Astrocyte (in vitro differentiated cells and primary cell): ENCODE measurements at regions not wholly inside any gene's neighbourhood (a gene's known extent, or its start where the extent isn't known, plus 50 kb on each side); places are given as distances from the start of the nearest gene placed in this dataset.

Experiments used
- DNase-seq: peaks from one replicate; pipeline ENCODE4 v3.0.0-alpha.2; 2010; ENCODE audit warnings: low read depth
- FAIRE-seq: peaks from 2 replicates; lab custom pipeline; 2011; peaks lifted over from hg19 to GRCh38; lab: Jason Lieb, UNC
- H2AFZ ChIP-seq: 2 replicates; pipeline ENCODE4 v1.6.0; 2012; ENCODE audit warnings: low read depth, low read length, inconsistent platforms
- H3K27ac ChIP-seq: 2 replicates; pipeline ENCODE4 v1.5.1; 2011; ENCODE audit warnings: low read depth, low read length, inconsistent platforms
- H3K27me3 ChIP-seq: 2 replicates; pipeline ENCODE4 v1.6.0; 2011; ENCODE audit warnings: low read length, inconsistent platforms; ENCODE audit not compliant: insufficient read depth
- H3K36me3 ChIP-seq: 2 replicates; pipeline ENCODE4 v1.5.1; 2011; ENCODE audit warnings: low read length, inconsistent platforms; ENCODE audit not compliant: insufficient read depth
- H3K4me1 ChIP-seq: 2 replicates; pipeline ENCODE4 v1.5.1; 2011; ENCODE audit warnings: low read length, inconsistent platforms; ENCODE audit not compliant: insufficient read depth
- H3K4me2 ChIP-seq: 2 replicates; pipeline ENCODE4 v1.6.0; 2012; ENCODE audit warnings: low read length, inconsistent platforms
- H3K4me3 ChIP-seq: 2 replicates; pipeline ENCODE4 v1.5.1; 2011; ENCODE audit warnings: low read depth, mild to moderate bottlenecking, low read length, inconsistent platforms; ENCODE audit not compliant: insufficient read depth
- H3K79me2 ChIP-seq: 2 replicates; pipeline ENCODE4 v1.6.0; 2012; ENCODE audit warnings: mild to moderate bottlenecking, low read length, inconsistent platforms; ENCODE audit not compliant: insufficient read depth
- H3K9ac ChIP-seq: 2 replicates; pipeline ENCODE4 v1.6.0; 2012; ENCODE audit warnings: mild to moderate bottlenecking, low read length, inconsistent platforms
- H3K9me3 ChIP-seq: 2 replicates; pipeline ENCODE4 v1.5.1; 2012; ENCODE audit warnings: low read depth, mild to moderate bottlenecking, low read length, inconsistent platforms; ENCODE audit not compliant: insufficient read depth
- H4K20me1 ChIP-seq: 2 replicates; pipeline ENCODE4 v1.6.0; 2012; ENCODE audit warnings: low read length, inconsistent platforms; ENCODE audit not compliant: insufficient read depth
- H3K27ac Mint-ChIP-seq: one replicate; pipeline ENCODE4 v1.8.0; 2021; ENCODE audit warnings: mild to moderate bottlenecking, mixed read lengths; ENCODE audit not compliant: unreplicated experiment
- H3K27me3 Mint-ChIP-seq: one replicate; pipeline ENCODE4 v1.8.0; 2021; ENCODE audit warnings: low read depth, mixed read lengths; ENCODE audit not compliant: unreplicated experiment
- H3K36me3 Mint-ChIP-seq: one replicate; pipeline ENCODE4 v1.8.0; 2021; ENCODE audit warnings: low read depth, mixed read lengths; ENCODE audit not compliant: unreplicated experiment
- H3K4me1 Mint-ChIP-seq: one replicate; pipeline ENCODE4 v1.8.0; 2021; ENCODE audit warnings: low read depth, mixed read lengths; ENCODE audit not compliant: unreplicated experiment
- H3K4me3 Mint-ChIP-seq: one replicate; pipeline ENCODE4 v1.8.0; 2021; ENCODE audit warnings: mild to moderate bottlenecking, moderate library complexity, mixed read lengths; ENCODE audit not compliant: unreplicated experiment
- H3K9me3 Mint-ChIP-seq: one replicate; pipeline ENCODE4 v1.8.0; 2021; ENCODE audit warnings: mild to moderate bottlenecking, mixed read lengths; ENCODE audit not compliant: unreplicated experiment
- EZH2 ChIP-seq: IDR thresholded peaks from 2 replicates; pipeline ENCODE4 v1.6.1; 2012; ENCODE audit warnings: mild to moderate bottlenecking, low read length, inconsistent platforms; ENCODE audit not compliant: insufficient read depth
- TF ChIP-seq, protein P1 (sequence below): IDR thresholded peaks from 2 replicates; pipeline ENCODE4 v1.5.1; 2011; ENCODE audit warnings: low read depth, mild to moderate bottlenecking, inconsistent platforms, low read length, moderate library complexity; ENCODE audit not compliant: insufficient read depth

DNA sequence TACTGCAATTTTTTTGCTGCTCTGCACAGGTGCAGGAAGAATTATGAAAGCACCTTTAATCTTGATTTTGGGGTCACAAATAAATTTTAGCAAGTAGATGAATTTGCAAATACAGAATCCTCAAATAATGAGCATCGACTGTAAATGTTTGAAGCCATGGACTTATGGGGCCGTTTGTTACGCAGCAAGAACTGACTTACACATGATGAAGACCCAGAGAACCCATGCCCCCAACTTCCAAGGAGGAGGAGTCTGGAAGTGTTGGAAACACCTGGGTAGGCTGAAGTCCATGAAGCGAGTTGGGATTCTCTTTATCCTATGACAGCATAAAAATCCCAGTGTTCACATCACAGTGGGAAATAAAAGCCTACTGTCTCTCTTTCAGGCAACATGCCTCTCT is 176.6 kb downstream of the RBFOX3 start:
- H3K9ac ChIP-seq, result no peak overlapping the region
- no peaks in the 10 kb centered on the region for H3K79me2 ChIP-seq
- TF ChIP-seq, protein P1, sequence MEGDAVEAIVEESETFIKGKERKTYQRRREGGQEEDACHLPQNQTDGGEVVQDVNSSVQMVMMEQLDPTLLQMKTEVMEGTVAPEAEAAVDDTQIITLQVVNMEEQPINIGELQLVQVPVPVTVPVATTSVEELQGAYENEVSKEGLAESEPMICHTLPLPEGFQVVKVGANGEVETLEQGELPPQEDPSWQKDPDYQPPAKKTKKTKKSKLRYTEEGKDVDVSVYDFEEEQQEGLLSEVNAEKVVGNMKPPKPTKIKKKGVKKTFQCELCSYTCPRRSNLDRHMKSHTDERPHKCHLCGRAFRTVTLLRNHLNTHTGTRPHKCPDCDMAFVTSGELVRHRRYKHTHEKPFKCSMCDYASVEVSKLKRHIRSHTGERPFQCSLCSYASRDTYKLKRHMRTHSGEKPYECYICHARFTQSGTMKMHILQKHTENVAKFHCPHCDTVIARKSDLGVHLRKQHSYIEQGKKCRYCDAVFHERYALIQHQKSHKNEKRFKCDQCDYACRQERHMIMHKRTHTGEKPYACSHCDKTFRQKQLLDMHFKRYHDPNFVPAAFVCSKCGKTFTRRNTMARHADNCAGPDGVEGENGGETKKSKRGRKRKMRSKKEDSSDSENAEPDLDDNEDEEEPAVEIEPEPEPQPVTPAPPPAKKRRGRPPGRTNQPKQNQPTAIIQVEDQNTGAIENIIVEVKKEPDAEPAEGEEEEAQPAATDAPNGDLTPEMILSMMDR, result no peak
- TF ChIP-seq EZH2, result no peak
- FAIRE-seq (no peak), DNase-seq (no peak)
- H3K4me3 ChIP-seq, result no peak overlapping the region
- no peaks in the 10 kb centered on the region for H4K20me1 ChIP-seq
- H3K4me2 ChIP-seq, result no peak overlapping the region
- no peaks in the 10 kb centered on the region for H3K36me3 ChIP-seq
- H3K27ac ChIP-seq, result no peak overlapping the region
- Mint-ChIP-seq H3K9me3 (no peaks in the 10 kb centered on the region), H3K4me1 (no peaks in the 10 kb centered on the region), H3K36me3 (no peaks in the 10 kb centered on the region), H3K27me3 (peaks cover 64% of the 10 kb centered on the region), H3K27ac (no peak overlapping the region), H3K4me3 (no peak overlapping the region)
- H3K9me3 ChIP-seq, result no peaks in the 10 kb centered on the region
- no peaks in the 10 kb centered on the region for H3K27me3 ChIP-seq
- no peak overlapping the region for H2AFZ ChIP-seq
- no peaks in the 10 kb centered on the region for H3K4me1 ChIP-seq

DNA sequence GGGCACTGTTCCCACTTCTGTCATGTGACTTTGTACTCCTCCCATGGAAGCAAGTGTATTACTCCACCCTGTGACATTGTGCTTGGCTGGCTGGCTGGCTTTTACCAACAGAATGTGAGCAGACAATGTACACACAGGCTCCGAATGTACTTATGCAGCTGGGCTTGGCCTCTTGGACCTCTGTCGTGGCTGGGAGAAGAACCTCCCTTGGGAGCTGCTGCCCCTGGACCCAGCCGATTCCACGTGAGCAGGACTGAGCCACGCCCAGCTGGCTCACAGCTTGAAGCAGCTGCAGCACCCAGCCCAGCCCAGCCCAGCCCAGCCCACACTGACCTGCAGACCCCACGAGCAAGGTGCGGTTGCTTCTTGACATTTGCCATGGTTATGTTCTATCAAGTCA is 177.5 kb downstream of the RBFOX3 start:
- H3K4me3 Mint-ChIP-seq, result no peak overlapping the region
- Histone ChIP-seq H3K4me2 (no peak overlapping the region), H3K27me3 (no peaks in the 10 kb centered on the region), H3K4me3 (no peak overlapping the region), H3K9me3 (no peaks in the 10 kb centered on the region), H3K36me3 (no peaks in the 10 kb centered on the region), H3K79me2 (no peaks in the 10 kb centered on the region), H2AFZ (no peak overlapping the region), H4K20me1 (no peaks in the 10 kb centered on the region), H3K27ac (no peak overlapping the region), H3K4me1 (no peaks in the 10 kb centered on the region), H3K9ac (no peak overlapping the region)
- no peak overlapping the region for H3K27ac Mint-ChIP-seq
- H3K36me3 Mint-ChIP-seq, result no peaks in the 10 kb centered on the region
- TF ChIP-seq EZH2, result no peak
- TF ChIP-seq, protein P1, result no peak
- H3K27me3 Mint-ChIP-seq, result peaks cover 64% of the 10 kb centered on the region
- FAIRE-seq, result no peak
- H3K4me1 Mint-ChIP-seq, result no peaks in the 10 kb centered on the region
- no peak for DNase-seq
- H3K9me3 Mint-ChIP-seq, result no peaks in the 10 kb centered on the region

DNA sequence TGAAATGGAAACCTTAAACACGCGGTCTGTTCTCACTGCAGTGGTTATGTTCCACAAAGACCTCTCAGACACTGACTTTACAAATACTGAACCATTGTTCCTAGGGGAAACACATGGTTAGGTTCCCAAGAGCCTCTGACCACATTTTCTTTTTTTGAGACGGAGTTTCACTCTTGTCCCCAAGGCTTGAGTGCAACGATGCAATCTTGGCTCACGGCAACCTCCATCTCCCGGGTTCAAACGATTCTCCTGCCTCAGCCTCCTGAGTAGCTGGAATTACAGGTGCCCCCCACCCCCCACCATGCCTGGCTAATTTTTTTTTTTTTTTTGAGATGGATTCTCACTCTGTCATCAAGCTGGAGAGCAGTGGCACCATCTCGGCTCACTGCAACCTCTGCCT is 179.7 kb downstream of the RBFOX3 start:
- no peak for DNase-seq
- H3K27ac ChIP-seq, result no peak overlapping the region
- Mint-ChIP-seq H3K27me3 (peaks cover 65% of the 10 kb centered on the region), H3K9me3 (no peaks in the 10 kb centered on the region), H3K4me1 (no peaks in the 10 kb centered on the region), H3K4me3 (no peak overlapping the region), H3K27ac (no peak overlapping the region), H3K36me3 (no peaks in the 10 kb centered on the region)
- no peak for FAIRE-seq
- no peaks in the 10 kb centered on the region for H4K20me1 ChIP-seq
- H3K27me3 ChIP-seq, result no peaks in the 10 kb centered on the region
- H3K9ac ChIP-seq, result no peak overlapping the region
- no peak overlapping the region for H3K4me2 ChIP-seq
- H3K36me3 ChIP-seq, result no peaks in the 10 kb centered on the region
- H2AFZ ChIP-seq, result no peak overlapping the region
- H3K4me1 ChIP-seq, result no peaks in the 10 kb centered on the region
- TF ChIP-seq, protein P1, result no peak
- TF ChIP-seq EZH2, result no peak
- no peaks in the 10 kb centered on the region for H3K79me2 ChIP-seq
- no peak overlapping the region for H3K4me3 ChIP-seq
- no peaks in the 10 kb centered on the region for H3K9me3 ChIP-seq
